Stimulated activated CD4-positive, alpha-beta T cell treated with anti-CD3 and anti-CD28 coated beads, Interleukin-1b, Interleukin-23, amount 100 ng/mL, for 4 hours (primary cell): ENCODE measurements at regions not wholly inside any gene's neighbourhood (a gene's known extent, or its start where the extent isn't known, plus 50 kb on each side); places are given as distances from the start of the nearest gene placed in this dataset.
"Not testable (repeated sequence)": the region's sequence is repeated elsewhere in the genome, so short reads cannot be mapped to it uniquely, and the experiment has no call there.

Experiments
- DNase-seq, 2 donors: peaks; one replicate each; pipeline ENCODE4 v3.0.0-alpha.2; 2020; ENCODE audit warnings: low read depth in 2 of 2

DNA sequence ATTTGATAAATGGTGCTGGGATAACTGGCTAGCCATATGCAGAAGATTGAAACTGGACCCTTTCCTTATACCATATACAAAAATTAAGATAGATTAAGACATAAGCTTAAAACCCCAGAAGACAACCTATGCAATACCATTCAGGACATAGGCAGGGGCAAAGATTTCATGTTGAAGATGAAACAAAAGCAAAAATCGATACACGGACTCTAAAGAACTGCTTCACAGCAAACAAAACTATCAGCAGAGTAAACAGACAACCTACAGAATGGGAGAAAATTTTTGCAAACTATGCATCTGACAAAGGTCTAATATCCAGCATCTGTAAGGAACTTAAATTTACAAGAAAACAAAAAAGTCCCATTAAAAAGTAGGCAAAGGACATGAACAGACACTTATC, 255.9 kb downstream of the TINAG start:
- DNase-seq: not testable (repeated sequence)

DNA sequence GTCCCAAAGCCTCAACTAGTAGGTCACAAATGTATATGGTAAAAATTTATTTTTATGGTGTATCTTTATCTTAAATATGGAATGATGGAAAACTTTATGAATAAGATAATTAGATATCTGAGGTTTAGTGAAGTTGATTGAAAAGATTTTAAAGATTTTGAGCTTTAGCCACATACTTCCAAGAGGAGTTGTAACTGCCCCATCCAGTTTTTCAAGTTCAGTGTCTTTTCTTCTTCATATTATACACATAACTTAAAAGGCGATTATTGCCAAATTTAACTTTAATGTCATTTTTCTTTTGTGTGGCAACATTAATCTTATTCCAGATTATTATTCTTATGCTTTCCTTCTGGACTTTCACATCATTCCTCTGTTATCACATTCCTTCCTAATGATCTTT, 266.4 kb downstream of the TINAG start:
- DNase-seq: no peak

DNA sequence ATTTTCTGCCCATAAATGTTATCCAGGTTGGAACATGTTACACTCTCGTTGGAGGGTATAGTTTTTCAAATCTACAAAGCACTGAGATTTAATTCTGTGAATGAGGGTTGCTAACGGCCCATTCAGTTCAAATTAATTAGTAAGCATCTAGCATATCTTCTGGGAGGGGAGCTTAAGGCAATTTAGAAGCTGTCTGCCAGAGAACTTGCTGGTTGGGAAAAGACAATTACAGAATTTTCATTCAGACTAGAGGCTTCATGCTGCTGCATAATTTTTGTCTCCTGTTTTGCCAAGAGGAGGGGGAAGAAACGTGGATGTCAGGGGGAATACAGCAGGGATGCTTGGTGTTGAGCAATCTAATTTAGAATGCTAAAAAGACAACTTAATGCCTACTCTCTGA, 268.3 kb upstream of the FAM83B start:
- DNase-seq: no peak

DNA sequence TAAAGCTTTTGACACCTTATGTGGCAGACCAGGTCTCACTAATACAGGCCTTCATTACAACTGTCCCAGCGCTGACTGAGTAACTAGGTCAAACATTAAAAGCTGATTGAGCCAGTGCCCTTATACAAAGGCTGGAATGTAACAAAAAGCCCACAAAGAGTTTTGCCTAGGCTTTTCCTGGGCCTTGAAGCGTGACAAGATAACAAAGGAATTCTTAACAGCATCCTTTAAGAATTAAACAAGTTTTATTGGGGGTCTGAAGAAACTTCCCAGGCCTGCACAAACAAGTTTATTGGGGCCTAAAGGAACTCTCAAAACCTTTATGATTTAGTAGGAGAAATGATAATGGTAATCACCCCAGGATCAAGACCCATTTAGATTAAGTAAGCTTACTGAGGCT, 267.6 kb upstream of the FAM83B start:
- no peak for DNase-seq

DNA sequence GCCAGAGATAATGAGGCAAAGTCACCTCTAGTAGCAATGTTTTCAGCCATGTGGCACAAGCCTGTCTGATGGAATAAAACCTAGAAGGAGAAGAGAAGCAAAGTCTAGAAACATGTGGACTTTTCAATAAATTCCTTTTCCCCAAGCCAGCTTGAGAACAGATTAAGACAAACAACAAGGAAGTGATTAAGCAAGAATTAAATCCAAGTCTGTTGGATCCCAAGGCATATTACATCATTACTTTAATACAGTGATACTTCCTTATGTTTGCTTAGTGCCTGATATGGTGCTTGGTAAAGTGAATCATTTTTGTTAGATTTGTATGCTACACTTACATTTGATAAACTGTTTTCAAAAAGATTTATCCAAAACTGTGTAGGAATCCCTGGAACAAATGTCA, 260.3 kb upstream of the FAM83B start:
- no peak for DNase-seq

DNA sequence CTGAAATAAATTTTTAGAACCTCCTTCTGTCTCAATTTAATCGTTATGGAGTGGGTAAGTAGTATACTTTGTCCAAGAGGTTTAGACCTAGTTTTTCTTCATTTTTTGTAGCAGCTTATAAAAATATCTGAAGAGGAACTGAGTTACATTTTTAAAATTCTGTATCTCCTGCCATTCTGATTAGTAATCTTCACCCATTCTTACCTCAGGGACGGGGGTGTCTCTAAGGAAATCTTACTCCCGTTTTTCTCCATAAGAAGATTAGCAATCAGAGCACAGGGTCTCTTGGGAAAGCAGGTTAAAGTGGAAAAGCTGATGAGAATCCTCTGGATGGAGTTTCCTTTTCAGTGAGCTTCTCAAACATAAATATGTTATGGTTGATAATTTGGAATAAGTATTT, 259.3 kb upstream of the FAM83B start:
- no peak for DNase-seq

DNA sequence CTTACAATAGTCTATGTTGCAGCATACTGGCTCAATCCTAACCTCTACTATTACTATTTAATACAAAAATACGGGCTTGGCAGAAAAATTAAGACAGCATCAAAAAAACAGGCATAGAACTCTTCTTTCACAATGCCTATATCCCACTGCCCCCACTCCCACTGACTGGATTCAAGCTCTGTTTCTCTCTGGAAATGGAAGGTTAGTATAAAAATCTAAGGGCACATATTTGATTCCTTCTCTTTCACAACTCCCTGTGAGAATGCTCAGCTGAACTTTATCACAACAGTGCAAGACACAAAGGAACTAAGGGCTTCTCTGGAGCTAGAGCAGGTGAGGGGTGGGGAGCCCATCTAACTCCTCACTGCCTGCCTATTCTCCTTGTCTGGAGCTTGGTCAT, 258.4 kb upstream of the FAM83B start:
- DNase-seq: no peak

DNA sequence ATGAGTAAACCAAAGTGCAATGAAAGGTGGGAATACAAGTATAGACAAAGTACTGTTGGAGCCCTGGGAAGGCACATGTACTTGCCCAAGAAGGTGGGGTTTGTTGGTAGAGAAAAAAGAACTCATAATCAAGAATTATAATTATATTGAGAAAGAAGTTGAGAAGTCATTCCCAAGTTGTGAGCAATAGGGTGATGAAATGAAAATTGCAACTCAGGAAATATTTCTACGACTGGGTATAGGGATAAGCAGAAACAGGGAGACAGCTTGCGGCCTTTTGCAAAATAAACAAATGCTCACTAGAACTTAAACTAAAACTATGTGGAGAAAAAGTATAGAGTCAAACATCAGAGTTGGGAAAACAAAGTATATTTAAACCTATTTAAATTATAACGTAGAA, 250.7 kb upstream of the FAM83B start:
- DNase-seq: no peak

DNA sequence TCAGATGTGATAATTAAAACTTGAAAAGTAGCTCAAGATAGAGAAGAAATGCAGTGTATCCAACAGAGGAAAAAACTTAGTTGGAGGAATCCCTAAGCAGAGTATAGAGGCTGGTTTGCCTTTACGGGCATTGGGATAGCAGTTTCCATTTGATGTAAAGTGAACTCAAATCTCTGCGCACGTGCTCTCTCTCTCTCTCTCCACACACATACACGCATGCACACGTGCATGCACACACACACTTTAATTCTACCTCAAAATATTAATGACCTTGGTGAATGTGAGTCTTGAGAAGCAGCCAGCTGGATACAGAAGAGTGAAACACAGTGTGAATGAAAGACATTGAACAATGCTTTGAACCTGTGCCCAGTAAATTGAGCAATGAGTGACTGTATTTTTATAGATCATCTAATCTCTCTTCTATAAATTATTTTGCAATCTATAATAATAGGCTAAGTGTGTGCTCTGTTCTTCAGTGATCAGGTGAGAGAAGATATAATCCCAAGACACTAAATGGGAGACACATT, 247.7 kb upstream of the FAM83B start:
- DNase-seq: no peak

DNA sequence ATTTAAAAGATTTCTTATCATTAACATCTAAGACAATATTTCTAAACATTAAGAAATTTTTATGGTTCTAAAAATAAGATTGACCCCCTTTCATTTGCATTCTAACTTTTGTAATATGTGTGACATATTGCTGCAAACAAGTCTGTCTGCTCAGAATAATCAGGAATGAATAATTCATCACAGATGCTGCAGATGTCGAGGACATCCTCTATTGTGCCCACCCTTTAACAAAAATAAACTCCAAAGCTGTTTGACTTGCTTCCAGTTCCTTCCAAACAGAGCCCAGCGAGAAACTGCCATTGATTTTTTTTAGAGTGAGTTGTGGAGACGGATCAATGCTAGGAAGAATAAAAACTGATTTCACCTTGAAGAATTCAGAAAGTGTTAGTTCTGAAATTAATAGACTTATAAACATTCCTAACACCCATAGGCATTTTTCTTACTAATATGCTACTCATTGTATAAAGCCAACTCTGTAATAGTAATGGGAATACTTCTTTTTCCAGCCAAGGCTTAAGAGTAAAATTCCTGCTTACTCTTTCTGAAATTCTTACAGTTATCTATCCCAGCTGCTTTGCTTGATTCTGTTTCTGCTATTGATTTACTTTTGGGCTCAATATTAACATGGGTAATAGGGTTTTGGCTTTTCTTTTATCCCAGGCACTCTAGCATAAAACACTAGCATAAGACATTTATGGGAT, 244.8 kb upstream of the FAM83B start:
- no peak for DNase-seq

DNA sequence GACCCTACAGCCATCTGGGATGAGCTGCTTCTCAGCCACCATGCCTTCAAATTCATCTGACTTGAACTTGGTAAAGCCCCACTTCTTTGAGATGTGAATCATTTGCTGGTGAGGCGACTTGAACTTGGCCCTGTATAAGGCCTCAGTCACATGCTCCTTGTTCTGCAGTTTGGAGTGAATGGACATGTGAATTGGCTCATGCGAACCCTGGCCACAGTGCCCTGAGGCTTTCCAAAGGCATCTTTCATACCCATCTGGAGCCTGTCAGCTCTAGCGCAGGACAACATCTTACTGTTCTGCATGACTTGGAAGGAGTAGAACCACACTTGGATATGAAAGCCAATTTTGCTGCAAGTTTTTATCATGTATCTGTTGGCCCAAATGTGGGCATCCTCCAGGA, 244.0 kb upstream of the FAM83B start:
- no peak for DNase-seq

DNA sequence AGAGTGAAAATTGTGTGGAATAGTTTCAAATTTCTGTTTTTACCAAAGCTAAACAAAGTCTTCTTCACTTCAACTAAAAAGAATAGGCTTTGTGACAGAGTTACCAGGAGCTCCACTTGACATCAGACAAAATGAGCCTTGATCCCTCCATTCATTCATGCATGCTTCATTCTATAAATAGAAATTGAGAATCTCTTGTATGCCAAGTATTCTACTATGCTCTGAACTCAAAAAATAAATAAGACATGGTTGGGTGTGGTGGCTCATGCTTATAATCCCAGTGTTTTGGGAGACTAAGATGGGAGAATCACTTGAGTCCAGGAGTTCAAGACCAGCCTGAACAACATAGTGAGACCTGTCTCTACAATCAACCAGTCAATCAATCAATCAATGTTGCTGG, 236.6 kb upstream of the FAM83B start:
- DNase-seq: no peak

DNA sequence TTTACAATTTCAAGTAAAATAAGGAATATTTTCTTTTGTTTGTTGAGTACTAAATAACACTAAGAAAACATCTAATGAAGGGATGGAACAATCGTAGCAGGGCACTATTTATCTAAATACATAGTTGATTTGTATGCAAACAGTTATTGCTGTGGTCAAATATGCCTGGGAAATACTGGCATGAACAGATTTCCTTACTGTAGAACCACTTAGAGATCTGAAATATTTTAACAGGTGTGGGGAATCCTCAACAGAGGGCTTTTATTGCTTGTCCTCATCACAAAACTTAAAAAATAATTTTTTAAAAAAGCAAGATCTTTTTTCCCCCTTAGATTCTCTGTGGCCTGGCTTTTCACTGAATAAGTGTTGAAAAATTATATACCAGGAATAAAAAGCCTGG, 233.0 kb upstream of the FAM83B start:
- DNase-seq: no peak

DNA sequence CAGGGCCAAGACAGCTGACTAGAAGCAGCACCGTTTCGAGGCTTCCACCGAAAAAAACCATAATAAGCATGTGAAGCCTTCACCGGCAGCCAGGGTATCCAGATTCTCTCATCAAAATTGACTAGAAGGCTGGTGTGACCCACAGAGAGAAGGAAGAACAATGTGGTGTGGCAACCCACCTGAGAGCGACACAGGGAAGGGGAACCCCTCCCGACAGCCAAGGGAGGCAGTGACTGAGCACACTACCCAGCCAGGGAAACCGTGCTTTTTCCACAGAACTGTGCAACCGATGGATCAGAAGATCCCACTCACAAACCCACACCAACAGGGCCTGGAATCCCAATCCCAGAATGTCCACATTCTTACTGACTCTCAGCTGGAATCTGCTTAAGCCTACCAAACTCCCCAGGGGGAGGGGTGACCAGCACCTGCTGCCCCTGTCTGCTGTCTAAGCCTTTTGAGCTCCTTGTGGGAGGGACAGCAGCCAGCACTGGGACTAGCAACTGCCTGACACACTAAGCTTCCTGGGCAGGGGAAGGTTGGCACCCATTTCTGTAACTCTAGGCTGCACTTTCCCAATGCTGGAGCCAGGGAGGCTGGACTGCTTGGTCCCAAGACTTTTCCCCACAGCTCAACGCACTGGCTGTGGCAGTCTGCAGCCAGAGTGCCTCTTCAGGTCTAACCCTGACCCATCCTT, 231.9 kb upstream of the FAM83B start:
- DNase-seq: no peak

DNA sequence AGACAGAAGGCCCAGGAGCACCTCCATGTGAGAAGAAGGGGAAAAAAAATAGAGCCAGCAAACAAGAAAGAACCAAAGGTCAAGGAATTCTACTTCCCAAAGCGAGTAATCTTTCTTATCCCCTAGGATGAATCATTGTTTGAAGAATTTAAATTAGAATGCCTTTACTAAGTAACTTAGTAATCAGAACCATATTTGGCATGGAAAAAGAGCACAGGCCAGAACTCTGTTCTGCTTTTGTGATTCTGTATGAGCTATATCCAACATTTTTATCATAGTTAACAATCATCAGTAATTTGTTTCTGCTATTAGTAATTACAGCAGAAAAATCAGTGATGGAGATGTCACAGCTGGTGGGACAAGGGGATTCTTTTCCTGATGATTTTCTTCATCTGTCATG, 228.8 kb upstream of the FAM83B start:
- DNase-seq: no peak

DNA sequence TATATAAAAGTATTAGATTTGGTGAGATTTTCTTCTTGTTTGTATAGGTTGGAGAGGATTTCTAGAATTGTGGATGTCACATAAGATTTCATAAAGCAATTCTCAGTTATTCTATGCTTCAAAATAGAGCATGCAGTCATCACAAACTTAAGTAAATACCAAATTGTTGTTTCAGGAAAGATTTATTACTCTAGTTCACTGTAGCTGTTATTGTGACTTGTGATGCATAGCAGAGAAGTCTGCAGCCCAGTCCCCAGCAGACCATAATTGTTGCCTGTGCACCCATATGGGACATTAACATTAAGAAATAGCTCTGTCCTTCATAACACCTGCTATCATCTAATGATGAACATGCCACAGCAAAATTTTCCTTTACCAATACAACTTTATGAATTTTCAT, 228.0 kb upstream of the FAM83B start:
- DNase-seq: no peak

DNA sequence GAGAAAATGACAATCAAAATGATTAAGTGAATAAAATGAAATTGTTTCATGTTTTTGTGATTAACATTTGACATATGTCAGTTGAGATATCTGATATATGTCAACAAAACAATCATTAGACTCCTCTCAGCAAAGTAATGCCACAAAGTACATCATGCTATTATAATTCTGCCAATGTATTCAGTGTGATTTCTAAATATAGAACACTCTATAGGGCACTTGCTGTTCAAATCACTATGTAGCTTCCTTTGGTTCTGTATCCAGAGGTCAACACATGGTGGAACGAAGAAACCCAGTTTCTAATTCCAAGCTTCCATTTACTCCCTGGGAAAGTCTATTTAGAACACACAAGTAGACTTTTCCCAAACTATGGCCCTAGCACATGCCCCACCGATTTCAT, 227.5 kb upstream of the FAM83B start:
- DNase-seq: no peak

DNA sequence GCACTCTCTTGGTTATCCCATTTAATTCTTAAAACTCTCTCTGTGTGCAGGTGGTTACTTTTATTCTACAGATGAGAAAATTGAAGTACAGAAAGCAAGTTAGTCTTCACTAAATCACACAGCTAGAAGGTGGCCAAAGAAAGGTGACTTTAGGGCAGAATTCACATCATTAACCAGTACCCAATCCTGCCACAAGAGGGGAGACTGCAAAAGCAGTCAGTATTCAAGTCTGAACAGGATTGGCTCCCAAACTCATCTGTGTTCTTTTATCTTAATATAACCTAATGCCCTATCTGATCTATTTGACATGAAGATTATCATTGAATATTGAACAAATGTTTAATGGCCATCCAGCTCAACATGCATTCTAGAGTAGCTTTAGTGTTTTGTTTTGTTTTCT, 225.3 kb upstream of the FAM83B start:
- no peak for DNase-seq

DNA sequence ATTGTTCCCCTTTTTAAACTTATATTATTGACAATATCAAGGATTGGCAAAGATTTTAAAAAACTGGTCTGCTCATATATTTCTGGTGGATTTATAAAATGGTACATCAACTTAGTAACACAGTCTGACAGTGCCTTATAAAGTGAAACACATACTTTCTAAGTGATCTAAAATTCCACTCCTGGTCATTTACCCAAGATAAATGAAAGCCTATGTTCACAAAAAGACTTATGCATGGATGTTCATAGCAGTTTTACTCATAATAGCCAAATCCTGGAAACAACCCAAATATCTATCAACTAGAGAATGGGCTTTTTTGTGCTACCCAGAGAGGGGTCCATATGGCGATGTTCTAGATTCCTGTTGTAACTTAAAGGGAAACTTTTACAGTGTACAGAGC, 222.4 kb upstream of the FAM83B start:
- DNase-seq: no peak

DNA sequence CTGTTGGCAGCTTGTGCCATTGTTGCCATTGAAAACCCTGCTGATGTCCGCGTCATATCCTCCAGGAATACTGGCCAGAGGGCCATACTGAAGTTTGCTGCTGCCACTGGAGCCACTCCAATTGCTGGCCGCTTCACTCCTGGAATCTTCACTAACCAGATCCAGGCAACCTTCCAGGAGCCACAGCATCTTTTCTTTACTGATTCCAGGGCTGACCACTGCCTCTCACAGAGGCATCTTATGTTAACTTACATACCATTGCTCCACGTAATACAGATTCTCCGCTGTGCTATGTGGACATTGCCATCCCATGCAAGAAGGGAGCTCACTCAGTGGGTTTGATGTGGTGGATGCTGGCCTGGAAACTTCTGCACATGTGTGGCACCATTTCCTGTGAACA, 221.8 kb upstream of the FAM83B start:
- DNase-seq: no peak

DNA sequence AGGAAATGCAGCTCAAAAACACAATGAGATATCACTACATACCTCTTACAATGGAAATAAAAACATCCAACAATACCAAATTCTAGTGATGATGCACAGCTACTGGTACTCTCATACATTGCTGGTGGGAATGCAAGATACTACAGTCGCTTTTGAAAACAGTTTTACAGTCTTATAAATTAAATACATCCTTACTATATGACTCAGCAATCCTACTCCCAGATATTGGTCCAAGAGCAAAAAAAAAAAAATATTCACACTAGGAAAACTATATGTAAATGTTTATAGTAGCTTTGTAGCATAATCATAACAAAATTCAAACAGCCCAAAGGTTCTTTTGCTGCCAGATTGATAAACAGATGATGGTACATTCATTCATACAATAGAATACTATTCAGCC, 217.4 kb upstream of the FAM83B start:
- no peak for DNase-seq

DNA sequence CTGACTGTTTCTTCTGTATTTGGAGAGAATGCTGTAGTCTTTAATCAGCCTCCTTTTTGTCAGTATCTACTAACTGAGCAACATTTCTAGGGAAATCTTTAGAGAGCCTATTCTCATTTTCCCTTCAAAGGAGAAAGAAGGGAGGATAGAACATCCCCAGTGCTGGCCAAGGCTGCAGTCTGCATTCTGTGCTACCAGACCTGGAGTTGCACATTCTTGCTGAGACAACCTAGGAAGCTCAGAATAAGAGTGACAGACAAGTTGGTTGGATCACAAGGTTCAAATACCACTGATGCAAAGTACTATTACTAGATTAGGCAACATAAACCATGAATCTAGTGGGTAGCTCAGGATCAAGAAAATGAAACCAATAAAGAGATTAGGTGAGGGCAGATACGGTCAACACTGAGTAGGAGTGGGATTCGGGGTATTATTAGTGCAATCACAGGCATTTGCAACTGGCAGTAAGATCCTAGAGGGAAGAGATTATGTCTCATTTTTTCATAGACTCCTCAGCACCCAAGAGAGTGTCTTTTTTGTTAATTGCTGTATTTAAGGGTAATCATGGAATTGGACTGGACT, 213.5 kb upstream of the FAM83B start:
- DNase-seq: no peak

DNA sequence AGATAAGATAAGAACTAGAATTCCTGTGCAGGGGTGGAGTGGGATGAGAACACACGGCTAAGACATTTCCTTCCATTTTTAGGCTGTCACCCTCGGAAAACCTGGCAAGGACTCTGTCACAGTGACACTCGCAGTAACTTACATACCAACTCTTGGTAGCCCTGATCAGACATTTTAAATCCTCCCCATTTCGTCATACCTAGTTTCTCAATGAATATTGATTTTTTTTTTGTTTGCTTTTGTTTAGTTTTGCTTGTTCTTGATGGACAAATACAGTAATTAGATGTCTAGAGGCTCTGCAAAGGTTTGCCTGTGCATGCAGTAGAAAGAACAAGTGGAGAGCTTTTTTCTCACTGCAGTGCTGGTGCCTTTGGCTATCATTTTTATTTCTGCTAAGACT, 213.0 kb upstream of the FAM83B start:
- DNase-seq: no peak
